Endothelial cell of umbilical vein (primary cell): ENCODE measurements at regions not wholly inside any gene's neighbourhood (a gene's known extent, or its start where the extent isn't known, plus 50 kb on each side); places are given as distances from the start of the nearest gene placed in this dataset.

Source experiments
- CTCF ChIP-seq, 2 donors: IDR thresholded peaks; 1 replicate in 1 of 2; 2 replicates in 1 of 2; pipeline ENCODE4 v1.5.1; 2011; ENCODE audit warnings: low read length in 2 of 2, mild to moderate bottlenecking in 2 of 2, moderate library complexity in 2 of 2, control low read depth in 1 of 2, inconsistent platforms in 1 of 2, low read depth in 1 of 2; ENCODE audit not compliant: insufficient read depth in 1 of 2; ENCODE audit errors: extremely low read depth in 1 of 2
- EZH2 ChIP-seq: IDR thresholded peaks from 2 replicates; pipeline ENCODE4 v1.6.1; 2012; ENCODE audit warnings: borderline replicate concordance, low read depth, mild to moderate bottlenecking, moderate library complexity, low read length, inconsistent platforms; ENCODE audit not compliant: severe bottlenecking
- FOS ChIP-seq: IDR thresholded peaks from 2 replicates; pipeline ENCODE4 v1.6.1; 2011; ENCODE audit warnings: mild to moderate bottlenecking, low read length, moderate library complexity, borderline replicate concordance; ENCODE audit not compliant: insufficient read depth
- JUN ChIP-seq: IDR thresholded peaks from 2 replicates; pipeline ENCODE4 v1.6.1; 2011; ENCODE audit warnings: borderline replicate concordance, low read depth; ENCODE audit not compliant: insufficient read length, insufficient read depth
- MAX ChIP-seq: IDR thresholded peaks from 2 replicates; pipeline ENCODE4 v1.6.1; 2011; ENCODE audit not compliant: insufficient read depth, insufficient read length
- MYC ChIP-seq: IDR thresholded peaks from one replicate; pipeline ENCODE4 v1.6.1; 2011; ENCODE audit warnings: mild to moderate bottlenecking, low read depth, low read length
- POLR2A ChIP-seq: IDR thresholded peaks from 2 replicates; pipeline ENCODE4 v1.6.1; 2012; ENCODE audit warnings: low read depth, mild to moderate bottlenecking, control low read depth, low read length
- POLR2AphosphoS5 ChIP-seq: IDR thresholded peaks from 2 replicates; pipeline ENCODE4 v1.6.1; 2012; ENCODE audit warnings: low read depth, mild to moderate bottlenecking, control low read depth, low read length, moderate library complexity; ENCODE audit not compliant: insufficient read depth

- TF ChIP-seq CTCF (IDR thresholded peaks at IDR 0.05; ENCODE audit: extremely low read depth in 1 of 2, insufficient read depth in 1 of 2, low read depth in 1 of 2, low read length in 2 of 2) (no peak), POLR2A (no peak), MYC (no peak), POLR2AphosphoS5 (no peak), MAX (no peak), FOS (no peak), JUN (no peak), EZH2 (no peak)
Observed at GRCh38 chr4:173990869-173991210, 292.6 kb downstream of the FBXO8 start.
